K562 (cell line): ENCODE measurements at regions not wholly inside any gene's neighbourhood (a gene's known extent, or its start where the extent isn't known, plus 50 kb on each side); places are given as distances from the start of the nearest gene placed in this dataset.

Experiments used
- ATAC-seq: fragments of 200-7000 bp; cut with Tn5 transposase; 3 replicates; pipeline ENCODE4 v1.9.1; 2020; ENCODE audit warnings: moderate library complexity
- BruUV-seq: library from RNA; stranded (reverse); fragments of 400-500 nt; replicated peaks from 2 replicates; lab custom pipeline; 2021; lab: Mats Ljungman, UMichigan
- CTCF ChIA-PET: fragments of 300-600 bp; formaldehyde crosslinking; extraction: SDS; loops from one replicate; lab custom pipeline; 2021; ENCODE audit warnings: low intra/inter-chr PET ratio; lab: Yijun Ruan, JAX
- POLR2A ChIA-PET: fragments of 300-600, 350-650 bp; sonication (Branson Sonifier 250); formaldehyde crosslinking; extraction: SDS; loops from one replicate; lab custom pipeline; 2021; ENCODE audit warnings: antibody characterized with exemption, inconsistent platforms; lab: Yijun Ruan, JAX
- DNase-seq, 4 experiments: peaks; one replicate each; pipeline versions ENCODE4 v3.0.0 to v3.0.0-alpha.2; 2011 to 2018; ENCODE audit warnings: low spot score in 3 of 4, mixed read lengths in 3 of 4; ENCODE audit errors: extremely low read depth in 1 of 4
- FAIRE-seq: peaks from 2 replicates; lab custom pipeline; 2011; peaks lifted over from hg19 to GRCh38; lab: Jason Lieb, UNC
- H2AFZ ChIP-seq: 2 replicates; pipeline ENCODE4 v1.6.0; 2011; ENCODE audit warnings: low read depth, low read length, control low read depth, inconsistent platforms
- H3K27ac ChIP-seq: fragments of 200-600 bp; 3 replicates; pipeline ENCODE4 v1.8.0; 2011; ENCODE audit warnings: low read depth, mild to moderate bottlenecking, control low read depth, inconsistent platforms, low read length, moderate library complexity, mixed read lengths; ENCODE audit errors: extremely low read depth
- H3K27me3 ChIP-seq, 2 experiments: fragments of 300-600 bp in 1 of 2; 2 replicates in 1 of 2; 3 replicates in 1 of 2; pipeline versions ENCODE4 v1.6.0 to v1.8.0; 2011; ENCODE audit warnings: inconsistent platforms in 2 of 2, low read length in 2 of 2, mild to moderate bottlenecking in 1 of 2, mixed read lengths in 1 of 2, moderate library complexity in 1 of 2; ENCODE audit not compliant: control insufficient read depth in 2 of 2, insufficient read depth in 2 of 2
- H3K36me3 ChIP-seq: fragments of 300-600 bp; 3 replicates; pipeline ENCODE4 v1.8.0; 2011; ENCODE audit warnings: mild to moderate bottlenecking, low read length, inconsistent platforms; ENCODE audit not compliant: control insufficient read depth, insufficient read depth
- H3K4me1 ChIP-seq, 2 experiments: fragments of 200-600 bp in 1 of 2; replicated peaks in 1 of 2; 2 replicates in 1 of 2; 3 replicates in 1 of 2; pipeline versions ENCODE4 v1.5.1 to v1.8.0; 2011; ENCODE audit warnings: inconsistent platforms in 2 of 2, low read length in 2 of 2, mild to moderate bottlenecking in 1 of 2, mixed read lengths in 1 of 2, moderate library complexity in 1 of 2; ENCODE audit not compliant: control insufficient read depth in 2 of 2, insufficient read depth in 2 of 2
- H3K4me2 ChIP-seq: 2 replicates; pipeline ENCODE4 v1.6.1; 2011; ENCODE audit warnings: low read length, control low read depth, inconsistent platforms, mixed read lengths; ENCODE audit not compliant: insufficient read depth
- H3K4me3 ChIP-seq: fragments of 200-600 bp; sonication (generic), shearing (Covaris generic); 2 replicates; pipeline ENCODE4 v1.5.1; 2016; ENCODE audit warnings: control low read depth, inconsistent platforms
- H3K79me2 ChIP-seq: fragments of 200-600 bp; 3 replicates; pipeline ENCODE4 v1.8.0; 2011; ENCODE audit warnings: low read length, inconsistent platforms; ENCODE audit not compliant: control insufficient read depth, insufficient read depth
- H3K9ac ChIP-seq, 2 experiments: 2 replicates each; pipeline versions ENCODE4 v1.6.0 to v1.6.1; 2011; ENCODE audit warnings: low read depth in 2 of 2, low read length in 2 of 2, control low read depth in 1 of 2, inconsistent platforms in 1 of 2, mild to moderate bottlenecking in 1 of 2, mixed read lengths in 1 of 2; ENCODE audit not compliant: insufficient read depth in 1 of 2
- H3K9me1 ChIP-seq: one replicate; pipeline ENCODE4 v1.6.0; 2011; ENCODE audit warnings: inconsistent platforms, mild to moderate bottlenecking, low read length, moderate library complexity; ENCODE audit not compliant: control insufficient read depth, insufficient read depth
- H3K9me3 ChIP-seq: replicated peaks from 2 replicates; pipeline ENCODE4 v1.5.1; 2011; ENCODE audit warnings: low read depth, low read length, inconsistent platforms; ENCODE audit not compliant: control insufficient read depth, insufficient read depth
- H4K20me1 ChIP-seq: replicated peaks from 2 replicates; pipeline ENCODE4 v1.6.1; 2011; ENCODE audit warnings: low read length, inconsistent platforms, mixed read lengths; ENCODE audit not compliant: control insufficient read depth, insufficient read depth
- ATF6 ChIP-seq: sonication (generic); formaldehyde crosslinking; IDR thresholded peaks from 2 replicates; pipeline ENCODE4 v1.4.0; 2020; ENCODE audit warnings: mild to moderate bottlenecking, missing genetic modification reagents
- GATAD2A ChIP-seq: fragments of 450-650 bp; IDR thresholded peaks from 2 replicates; pipeline ENCODE4 v1.6.1; 2017
- KDM4B ChIP-seq, 2 experiments: fragments of 450-650 bp in 1 of 2; sonication (generic) in 1 of 2; IDR thresholded peaks; 2 replicates each; pipeline ENCODE4 v1.6.1; 2016 to 2017; ENCODE audit warnings: borderline replicate concordance in 2 of 2, antibody characterized with exemption in 1 of 2, low read depth in 1 of 2, mild to moderate bottlenecking in 1 of 2
- PHB ChIP-seq: fragments of 250-450 bp; sonication (Bioruptor Pico); IDR thresholded peaks from 2 replicates; pipeline ENCODE4 v1.5.0; 2021
- RBM17 ChIP-seq: fragments of 200-400 bp; formaldehyde crosslinking; IDR thresholded peaks from 2 replicates; pipeline ENCODE4 v1.6.1; 2017; ENCODE audit warnings: low read depth, mild to moderate bottlenecking, low read length, borderline replicate concordance
- RUNX1 ChIP-seq: sonication (generic); IDR thresholded peaks from 2 replicates; pipeline ENCODE4 v1.6.1; 2016; ENCODE audit warnings: antibody characterized with exemption, low read depth
- SNAPC5 ChIP-seq: fragments of 250-450 bp; sonication (Bioruptor Pico); IDR thresholded peaks from 2 replicates; pipeline ENCODE4 v1.8.0; 2021; ENCODE audit warnings: moderate library complexity, mild to moderate bottlenecking, inconsistent platforms
- ZNF146 ChIP-seq: IDR thresholded peaks from one replicate; pipeline ENCODE4 v1.6.1; 2018; ENCODE audit warnings: missing compliant biosample characterization; ENCODE audit not compliant: unreplicated experiment
- ZNF609 ChIP-seq: sonication (generic); formaldehyde crosslinking; IDR thresholded peaks from 2 replicates; pipeline ENCODE4 v1.8.1; 2023; ENCODE audit warnings: missing genetic modification reagents, mild to moderate bottlenecking, borderline replicate concordance
- WGBS: fragments of 100-300 bp; shearing (Covaris generic); methylation state at CpG from one replicate; pipeline ENCODE4 v1.1.6; 2016; ENCODE audit warnings: low coverage, mixed read lengths; ENCODE audit not compliant: insufficient coverage; ENCODE audit errors: missing lambda C conversion rate; 5-methylcytosine and 5-hydroxymethylcytosine counted together
- in situ Hi-C: fragments of 300-500 bp; cut with MboI; formaldehyde crosslinking; loops from 4 replicates; pipeline ENCODE4 v1.15.0; 2018; ENCODE audit warnings: inconsistent platforms, mixed read lengths
- intact Hi-C: fragments of 100-400 bp; cut with micrococcal nuclease; formaldehyde crosslinking; loops from 2 replicates; pipeline ENCODE4 v1.14.2; 2022

GRCh38 chr3:124443446-124443845, 286.8 kb upstream of the UMPS start (continued):
- no peak for TF ChIP-seq ZNF609 (CRISPR knock-in tag)
- TF ChIP-seq PHB (CRISPR knock-in tag), result no peak
- no peak for TF ChIP-seq ZNF146 (CRISPR knock-in tag)
- no peak for TF ChIP-seq ATF6

GRCh38 chr3:124444075-124444474, 286.2 kb upstream of the UMPS start:
- H4K20me1 ChIP-seq, result no peaks in the 10 kb centered on the region
- H3K9me3 ChIP-seq, result no peaks in the 10 kb centered on the region
- H3K4me3 ChIP-seq, result no peak overlapping the region
- TF ChIP-seq KDM4B (IDR thresholded peaks at IDR 0.05; ENCODE audit: borderline replicate concordance in 2 of 2, low read depth in 1 of 2), result no peak
- TF ChIP-seq RUNX1, result no peak
- TF ChIP-seq GATAD2A, result no peak
- TF ChIP-seq SNAPC5 (CRISPR knock-in tag), result no peak
- TF ChIP-seq RBM17, result no peak
- H3K4me1 ChIP-seq, result no peaks in the 10 kb centered on the region
- no peaks in the 10 kb centered on the region for H3K27me3 ChIP-seq
- no peak overlapping the region for H3K4me2 ChIP-seq
- no peaks in the 10 kb centered on the region for H3K79me2 ChIP-seq
- in situ Hi-C loops (no loop called here), intact Hi-C loops (no loop called here)
- DNase-seq, result no peak
- no TSS peak for BruUV-seq
- CTCF ChIA-PET, result interaction anchor here (0.5 kb wide), 1 partner anchor 1522 kb away, joined by 3 read pairs; no protein-coding TSS in a partner anchor
- no peak for FAIRE-seq
- POLR2A ChIA-PET, result no interaction called here
- no peaks in the 10 kb centered on the region for H3K9me1 ChIP-seq
- no peaks in the 10 kb centered on the region for H3K36me3 ChIP-seq
- H3K27ac ChIP-seq, result no peak overlapping the region
- H3K9ac ChIP-seq, result no peak overlapping the region
- H2AFZ ChIP-seq, result no peak overlapping the region
- no peak for ATAC-seq
- WGBS, result 0% methylated on average over 2 of the region's 2 CpGs
